Cardiac muscle cell (in vitro differentiated cells and primary cell): ENCODE measurements at regions not wholly inside any gene's neighbourhood (a gene's known extent, or its start where the extent isn't known, plus 50 kb on each side); places are given as distances from the start of the nearest gene placed in this dataset.

Source experiments
- DNase-seq, 2 donors: peaks; one replicate each; pipeline versions ENCODE4 v3.0.0 to v3.0.0-alpha.2; 2010 to 2017; ENCODE audit warnings: low read depth in 1 of 2, low spot score in 1 of 2
- H3K27ac ChIP-seq: fragments of 200-600 bp; sonication (generic); 2 replicates; pipeline ENCODE4 v1.5.1; 2016
- H3K27me3 ChIP-seq: fragments of 200-600 bp; sonication (generic); 2 replicates; pipeline ENCODE4 v1.6.0; 2016; ENCODE audit warnings: control low read depth
- H3K36me3 ChIP-seq: fragments of 200-600 bp; sonication (generic); 2 replicates; pipeline ENCODE4 v1.5.1; 2016; ENCODE audit warnings: control low read depth
- H3K4me1 ChIP-seq: fragments of 200-600 bp; sonication (generic); 2 replicates; pipeline ENCODE4 v1.8.1; 2017; ENCODE audit warnings: low read depth, mild to moderate bottlenecking, mixed run types
- H3K4me3 ChIP-seq: fragments of 200-600 bp; sonication (generic); 2 replicates; pipeline ENCODE4 v1.5.1; 2016; ENCODE audit warnings: mild to moderate bottlenecking
- H3K9me3 ChIP-seq: fragments of 200-600 bp; sonication (generic); 2 replicates; pipeline ENCODE4 v1.5.1; 2017; ENCODE audit warnings: low read depth, mild to moderate bottlenecking, control low read depth
- TF ChIP-seq, protein P1 (sequence below): IDR thresholded peaks from 2 replicates; pipeline ENCODE4 v1.5.1; 2012; ENCODE audit warnings: low read depth, mild to moderate bottlenecking, low read length

DNA sequence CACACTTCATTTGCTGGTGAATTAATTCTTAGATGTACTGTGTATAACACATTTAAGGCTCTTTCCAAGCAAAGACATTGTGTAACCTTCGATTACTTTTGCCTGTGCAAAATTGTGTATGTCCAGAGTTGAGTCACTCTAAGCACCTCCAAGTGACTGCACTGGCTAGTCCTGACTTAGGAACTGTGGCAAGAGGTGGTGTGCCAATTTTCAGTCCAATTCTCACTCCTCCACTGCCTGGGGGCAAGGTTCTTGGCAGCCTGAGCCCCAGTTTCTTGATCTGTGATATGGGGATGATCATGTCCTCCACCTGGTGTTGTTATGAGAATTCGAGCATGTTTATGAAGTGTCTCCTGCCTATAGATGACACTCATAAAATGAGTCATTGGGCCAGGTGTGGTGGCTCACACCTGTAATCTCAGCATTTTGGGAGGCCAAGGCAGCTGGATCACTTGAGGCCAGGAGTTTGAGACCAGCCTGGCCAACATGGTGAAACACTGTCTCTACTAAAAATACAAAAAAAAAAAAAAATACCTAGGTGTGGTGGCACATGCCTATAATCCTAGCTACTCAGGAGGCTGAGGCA is 105.3 kb upstream of the CDYL start:
- H3K4me3 ChIP-seq = no peak overlapping the region
- no peaks in the 10 kb centered on the region for H3K9me3 ChIP-seq
- DNase-seq = no peak
- H3K4me1 ChIP-seq = no peaks in the 10 kb centered on the region
- H3K27ac ChIP-seq = no peak overlapping the region
- TF ChIP-seq, protein P1, sequence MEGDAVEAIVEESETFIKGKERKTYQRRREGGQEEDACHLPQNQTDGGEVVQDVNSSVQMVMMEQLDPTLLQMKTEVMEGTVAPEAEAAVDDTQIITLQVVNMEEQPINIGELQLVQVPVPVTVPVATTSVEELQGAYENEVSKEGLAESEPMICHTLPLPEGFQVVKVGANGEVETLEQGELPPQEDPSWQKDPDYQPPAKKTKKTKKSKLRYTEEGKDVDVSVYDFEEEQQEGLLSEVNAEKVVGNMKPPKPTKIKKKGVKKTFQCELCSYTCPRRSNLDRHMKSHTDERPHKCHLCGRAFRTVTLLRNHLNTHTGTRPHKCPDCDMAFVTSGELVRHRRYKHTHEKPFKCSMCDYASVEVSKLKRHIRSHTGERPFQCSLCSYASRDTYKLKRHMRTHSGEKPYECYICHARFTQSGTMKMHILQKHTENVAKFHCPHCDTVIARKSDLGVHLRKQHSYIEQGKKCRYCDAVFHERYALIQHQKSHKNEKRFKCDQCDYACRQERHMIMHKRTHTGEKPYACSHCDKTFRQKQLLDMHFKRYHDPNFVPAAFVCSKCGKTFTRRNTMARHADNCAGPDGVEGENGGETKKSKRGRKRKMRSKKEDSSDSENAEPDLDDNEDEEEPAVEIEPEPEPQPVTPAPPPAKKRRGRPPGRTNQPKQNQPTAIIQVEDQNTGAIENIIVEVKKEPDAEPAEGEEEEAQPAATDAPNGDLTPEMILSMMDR = no peak
- no peaks in the 10 kb centered on the region for H3K27me3 ChIP-seq
- no peaks in the 10 kb centered on the region for H3K36me3 ChIP-seq

DNA sequence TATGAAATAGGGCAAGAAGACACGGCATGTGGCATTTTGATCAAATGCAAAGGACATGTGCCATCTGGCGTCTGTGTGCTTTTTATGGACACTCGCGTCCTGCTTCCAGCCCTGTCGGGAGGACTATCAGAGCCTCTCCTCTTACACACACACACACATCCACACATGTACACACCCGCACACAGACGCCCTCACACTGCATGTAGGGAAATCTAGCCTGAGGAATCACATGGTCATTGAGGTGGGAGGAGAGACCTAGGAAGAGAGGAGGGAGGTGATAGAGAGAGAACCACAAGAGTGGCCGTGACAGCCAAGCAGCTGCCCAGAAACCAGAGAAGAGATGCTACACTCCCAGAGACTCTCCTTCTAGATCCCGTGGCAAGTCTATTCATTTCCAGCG is 105.9 kb upstream of the CDYL start:
- no peaks in the 10 kb centered on the region for H3K36me3 ChIP-seq
- TF ChIP-seq, protein P1 = no peak
- no peak overlapping the region for H3K27ac ChIP-seq
- no peak overlapping the region for H3K4me3 ChIP-seq
- H3K27me3 ChIP-seq = no peaks in the 10 kb centered on the region
- no peak for DNase-seq
- H3K9me3 ChIP-seq = no peaks in the 10 kb centered on the region
- no peaks in the 10 kb centered on the region for H3K4me1 ChIP-seq

DNA sequence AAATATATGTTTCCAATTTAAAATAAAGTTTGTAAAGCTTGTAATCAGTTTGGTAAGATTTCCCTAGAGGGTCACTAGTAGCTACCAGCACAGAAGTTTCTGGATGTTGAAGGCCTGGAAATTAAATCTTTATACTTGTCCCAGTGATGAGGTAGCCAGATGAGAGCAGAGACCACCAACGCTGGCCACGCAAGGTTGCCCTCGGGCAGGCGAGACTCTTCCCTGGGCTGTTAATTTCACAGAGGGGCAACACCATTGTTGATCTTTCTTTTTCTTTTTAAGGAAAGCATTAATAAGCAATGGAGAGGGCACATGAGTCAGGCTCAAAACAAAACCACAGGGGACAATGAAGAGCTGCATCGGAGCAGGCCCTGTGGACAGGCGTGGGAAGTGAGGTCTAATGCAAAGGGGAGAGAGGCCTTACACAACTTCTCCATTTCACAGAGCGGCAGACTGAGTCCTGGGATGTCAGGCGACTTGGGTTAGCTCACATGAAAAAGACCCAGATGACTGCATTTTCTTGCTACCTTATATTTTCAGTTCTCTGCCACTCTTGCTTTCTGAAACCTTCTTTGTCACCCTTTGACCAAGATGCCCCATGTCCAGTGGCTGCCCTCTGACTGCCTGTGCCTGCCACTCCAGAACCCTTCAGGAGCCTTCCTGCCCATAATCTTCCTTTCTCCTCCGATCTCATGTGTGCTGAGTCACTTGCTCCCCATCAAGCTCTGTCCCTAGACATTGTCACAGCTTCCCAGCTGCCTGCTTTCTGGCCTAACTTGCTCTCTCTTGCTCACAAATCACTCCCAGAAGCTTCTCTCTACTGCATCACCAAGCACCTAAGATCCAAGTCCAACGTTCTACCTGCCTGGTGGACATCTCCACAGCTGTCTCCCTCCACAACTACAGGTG is 107.7 kb upstream of the CDYL start:
- DNase-seq = peak in 1 of 2 donors; percentile 48
- H3K4me3 ChIP-seq = no peak overlapping the region
- H3K36me3 ChIP-seq = no peaks in the 10 kb centered on the region
- no peaks in the 10 kb centered on the region for H3K9me3 ChIP-seq
- H3K27me3 ChIP-seq = no peaks in the 10 kb centered on the region
- H3K4me1 ChIP-seq = no peaks in the 10 kb centered on the region
- TF ChIP-seq, protein P1 = no peak
- no peak overlapping the region for H3K27ac ChIP-seq

DNA sequence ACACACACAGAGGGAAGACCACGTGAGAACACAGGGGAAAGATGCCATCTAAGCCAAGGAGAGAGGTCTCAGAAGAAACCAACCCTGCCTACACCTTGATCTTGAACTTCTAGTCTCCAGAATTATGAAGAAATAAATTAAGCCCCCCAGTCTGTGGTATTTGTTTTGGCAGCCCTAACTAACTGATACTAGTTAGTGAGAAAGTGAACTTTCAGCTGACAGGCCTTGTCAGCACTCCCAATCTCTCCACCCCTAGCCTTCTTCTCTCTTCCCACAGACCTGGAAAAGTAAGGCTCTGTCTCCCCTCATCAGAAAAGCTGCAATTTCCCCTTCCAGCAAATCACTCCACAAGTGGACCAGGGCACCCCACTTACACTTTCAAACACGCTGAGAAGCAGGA is 108.6 kb upstream of the CDYL start:
- TF ChIP-seq, protein P1 = no peak
- H3K4me1 ChIP-seq = no peaks in the 10 kb centered on the region
- H3K27ac ChIP-seq = no peak overlapping the region
- no peak for DNase-seq
- H3K27me3 ChIP-seq = no peaks in the 10 kb centered on the region
- no peak overlapping the region for H3K4me3 ChIP-seq
- H3K36me3 ChIP-seq = no peaks in the 10 kb centered on the region
- no peaks in the 10 kb centered on the region for H3K9me3 ChIP-seq

DNA sequence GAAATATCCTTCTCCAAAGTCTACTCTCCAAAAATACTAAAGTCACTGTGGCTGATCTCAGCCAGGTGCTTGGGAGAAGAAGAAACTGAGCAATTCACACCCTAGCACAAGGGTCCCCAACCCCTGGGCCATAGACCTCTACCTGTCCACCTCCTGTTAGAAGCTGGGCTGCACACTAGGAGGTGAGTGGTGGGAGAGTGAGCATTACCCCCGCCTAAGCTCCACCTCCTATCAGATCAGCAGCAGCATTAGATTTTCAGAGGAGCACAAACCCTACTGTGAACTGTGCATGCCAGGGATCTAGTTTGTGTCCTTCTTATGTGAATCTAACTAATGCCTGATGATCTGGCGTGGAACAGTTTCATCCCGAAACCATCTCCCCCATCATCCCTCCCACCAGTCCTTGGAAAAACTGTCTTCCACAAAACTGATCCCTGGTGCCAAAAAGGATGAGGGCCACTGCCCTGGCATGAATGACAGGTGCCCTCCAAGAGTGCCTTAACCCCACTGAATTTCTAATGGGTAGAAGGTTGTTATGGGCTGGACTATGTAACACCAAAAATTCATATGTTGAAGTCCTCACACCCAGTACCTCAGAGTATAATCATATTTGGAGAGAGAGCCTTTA is 109.2 kb upstream of the CDYL start:
- no peaks in the 10 kb centered on the region for H3K27me3 ChIP-seq
- no peaks in the 10 kb centered on the region for H3K36me3 ChIP-seq
- no peak overlapping the region for H3K27ac ChIP-seq
- DNase-seq = no peak
- no peaks in the 10 kb centered on the region for H3K4me1 ChIP-seq
- TF ChIP-seq, protein P1 = no peak
- H3K4me3 ChIP-seq = no peak overlapping the region
- H3K9me3 ChIP-seq = no peaks in the 10 kb centered on the region
